ENCODE measurements at regions not wholly inside any gene's neighbourhood (a gene's known extent, or its start where the extent isn't known, plus 50 kb on each side); places are given as distances from the start of the nearest gene placed in this dataset.

GRCh38 chr2:191500566-191500883, 177.4 kb upstream of the NABP1 start:
- TF ChIP-seq CTCF (IDR thresholded peaks at IDR 0.05; ENCODE audit: poor library complexity) (no peak), EZH2 (IDR thresholded peaks at IDR 0.05; ENCODE audit: borderline replicate concordance) (no peak)

Measured in hepatocyte (in vitro differentiated cells).